Mesenchymal stem cell (in vitro differentiated cells and primary cell): ENCODE measurements at regions not wholly inside any gene's neighbourhood (a gene's known extent, or its start where the extent isn't known, plus 50 kb on each side); places are given as distances from the start of the nearest gene placed in this dataset.
"Not testable (repeated sequence)": the region's sequence is repeated elsewhere in the genome, so short reads cannot be mapped to it uniquely, and the experiment has no call there.

Experiments used
- DNase-seq: peaks from one replicate; pipeline ENCODE4 v3.0.0-alpha.2; 2013
- H2AFZ ChIP-seq: one replicate; pipeline ENCODE4 v1.6.1; 2013; ENCODE audit warnings: low read depth, mild to moderate bottlenecking, control low read depth, inconsistent platforms, low read length, moderate library complexity
- H2AK5ac ChIP-seq: 2 replicates; pipeline ENCODE4 v1.6.1; 2013; ENCODE audit warnings: low read length, moderate library complexity, mild to moderate bottlenecking, inconsistent platforms; ENCODE audit not compliant: severe bottlenecking
- H2BK120ac ChIP-seq: one replicate; pipeline ENCODE4 v1.6.1; 2013; ENCODE audit warnings: low read depth, mild to moderate bottlenecking, inconsistent platforms, low read length, moderate library complexity
- H2BK12ac ChIP-seq, 2 experiments: one replicate each; pipeline ENCODE4 v1.6.1; 2013; ENCODE audit warnings: inconsistent platforms in 2 of 2, low read length in 2 of 2, mild to moderate bottlenecking in 2 of 2, moderate library complexity in 2 of 2, control low read depth in 1 of 2
- H2BK15ac ChIP-seq: one replicate; pipeline ENCODE4 v1.6.1; 2013; ENCODE audit warnings: mild to moderate bottlenecking, low read depth, inconsistent platforms; ENCODE audit not compliant: poor library complexity, severe bottlenecking
- H2BK5ac ChIP-seq: 2 replicates; pipeline ENCODE4 v1.6.1; 2013; ENCODE audit warnings: low read depth, mild to moderate bottlenecking, low read length, control low read depth, inconsistent platforms; ENCODE audit not compliant: poor library complexity, severe bottlenecking
- H3K14ac ChIP-seq, 2 experiments: one replicate each; pipeline ENCODE4 v1.6.1; 2013; ENCODE audit warnings: inconsistent platforms in 2 of 2, low read length in 2 of 2, control low read depth in 1 of 2, mild to moderate bottlenecking in 1 of 2, moderate library complexity in 1 of 2
- H3K18ac ChIP-seq, 2 experiments: one replicate each; pipeline ENCODE4 v1.6.1; 2013; ENCODE audit warnings: inconsistent platforms in 2 of 2, low read length in 2 of 2, control low read depth in 1 of 2, low read depth in 1 of 2, mild to moderate bottlenecking in 1 of 2
- H3K23ac ChIP-seq, 2 experiments: one replicate each; pipeline ENCODE4 v1.6.1; 2013; ENCODE audit warnings: inconsistent platforms in 2 of 2, low read length in 2 of 2, mild to moderate bottlenecking in 2 of 2, moderate library complexity in 2 of 2, control low read depth in 1 of 2
- H3K27ac ChIP-seq: 2 replicates; pipeline ENCODE4 v1.5.1; 2013; ENCODE audit warnings: mild to moderate bottlenecking, moderate library complexity, low read length, control low read depth, inconsistent platforms; ENCODE audit not compliant: poor library complexity, severe bottlenecking
- H3K27me3 ChIP-seq, 2 experiments: 2 replicates each; pipeline versions ENCODE4 v1.6.1 to v1.7.0; 2013; ENCODE audit warnings: low read length in 2 of 2, mild to moderate bottlenecking in 2 of 2, moderate library complexity in 2 of 2, control low read depth in 1 of 2, inconsistent platforms in 1 of 2; ENCODE audit not compliant: control insufficient read depth in 1 of 2, insufficient read depth in 1 of 2
- H3K36me3 ChIP-seq, 2 experiments: 2 replicates each; pipeline versions ENCODE4 v1.6.1 to v1.7.0; 2013; ENCODE audit warnings: low read length in 2 of 2, control low read depth in 1 of 2, inconsistent platforms in 1 of 2, low read depth in 1 of 2, mild to moderate bottlenecking in 1 of 2; ENCODE audit not compliant: insufficient read depth in 2 of 2, control insufficient read depth in 1 of 2
- H3K4ac ChIP-seq, 2 experiments: one replicate each; pipeline ENCODE4 v1.6.1; 2013; ENCODE audit warnings: inconsistent platforms in 2 of 2, low read length in 2 of 2, mild to moderate bottlenecking in 2 of 2, moderate library complexity in 2 of 2, control low read depth in 1 of 2, low read depth in 1 of 2
- H3K4me1 ChIP-seq: 2 replicates; pipeline ENCODE4 v1.6.1; 2013; ENCODE audit warnings: low read depth, low read length, control low read depth; ENCODE audit not compliant: control insufficient read depth, insufficient read depth
- H3K4me2 ChIP-seq: 2 replicates; pipeline ENCODE4 v1.6.1; 2013; ENCODE audit warnings: low read length, mild to moderate bottlenecking, inconsistent platforms; ENCODE audit not compliant: poor library complexity, severe bottlenecking
- H3K4me3 ChIP-seq, 2 experiments: 2 replicates each; pipeline versions ENCODE4 v1.5.1 to v1.7.0; 2013; ENCODE audit warnings: low read length in 2 of 2, mild to moderate bottlenecking in 2 of 2, control low read depth in 1 of 2, low read depth in 1 of 2; ENCODE audit not compliant: insufficient read depth in 1 of 2
- H3K79me1 ChIP-seq: replicated peaks from 2 replicates; pipeline ENCODE4 v1.6.1; 2013; ENCODE audit warnings: mild to moderate bottlenecking, control low read depth, low read length, inconsistent platforms; ENCODE audit not compliant: poor library complexity, severe bottlenecking
- H3K9ac ChIP-seq: 2 replicates; pipeline ENCODE4 v1.7.0; 2013; ENCODE audit warnings: mild to moderate bottlenecking, low read length, moderate library complexity
- H3K9me3 ChIP-seq: 2 replicates; pipeline ENCODE4 v1.7.0; 2013; ENCODE audit warnings: mild to moderate bottlenecking, low read length; ENCODE audit not compliant: control insufficient read depth
- H4K8ac ChIP-seq: one replicate; pipeline ENCODE4 v1.6.1; 2013; ENCODE audit warnings: inconsistent platforms, mild to moderate bottlenecking, low read length, moderate library complexity
- H4K91ac ChIP-seq: one replicate; pipeline ENCODE4 v1.6.1; 2013; ENCODE audit warnings: mild to moderate bottlenecking, low read length, inconsistent platforms
- WGBS: methylation state at CpG from one replicate; pipeline ENCODE4 v1.1.7; 2013; ENCODE audit warnings: mixed read lengths; 5-methylcytosine and 5-hydroxymethylcytosine counted together

GRCh38 chr19:28057026-28057425 is 1155.9 kb downstream of the UQCRFS1 start:
- not testable (repeated sequence) for H3K4me3 ChIP-seq, H4K91ac ChIP-seq, H3K79me1 ChIP-seq, H3K23ac ChIP-seq, H4K8ac ChIP-seq, H3K36me3 ChIP-seq, H2AK5ac ChIP-seq, H3K4me1 ChIP-seq, H3K9ac ChIP-seq, H3K18ac ChIP-seq, H3K14ac ChIP-seq, H2BK15ac ChIP-seq, H2AFZ ChIP-seq, H3K4ac ChIP-seq, H3K4me2 ChIP-seq, DNase-seq, H2BK5ac ChIP-seq, H3K27me3 ChIP-seq, H2BK120ac ChIP-seq, H3K9me3 ChIP-seq, H3K27ac ChIP-seq, H2BK12ac ChIP-seq

- Histone ChIP-seq H4K8ac (no peak overlapping the region), H2BK12ac (no peak overlapping the region), H3K36me3 (no peaks in the 10 kb centered on the region), H3K14ac (no peak overlapping the region), H2AK5ac (no peak overlapping the region), H3K4ac (no peak overlapping the region), H3K9me3 (peaks cover 3% of the 10 kb centered on the region), H3K27ac (no peak overlapping the region), H3K27me3 (no peaks in the 10 kb centered on the region), H2BK120ac (no peak overlapping the region), H2BK5ac (no peak overlapping the region), H3K23ac (no peak overlapping the region), H3K9ac (no peak overlapping the region), H2AFZ (no peak overlapping the region), H4K91ac (no peak overlapping the region), H3K4me1 (no peaks in the 10 kb centered on the region), H3K4me2 (no peak overlapping the region), H2BK15ac (no peak overlapping the region), H3K18ac (no peak overlapping the region), H3K79me1 (no peaks in the 10 kb centered on the region), H3K4me3 (no peak overlapping the region)
- no peak for DNase-seq
- 82% methylated on average over 6 of the region's 6 CpGs for WGBS
Measured at GRCh38 chr19:28051047-28051446, 1161.9 kb downstream of the UQCRFS1 start.

GRCh38 chr19:28049875-28050274 is 1163.1 kb downstream of the UQCRFS1 start:
- no peak overlapping the region for H2BK15ac ChIP-seq
- H3K27me3 ChIP-seq = no peaks in the 10 kb centered on the region
- H3K23ac ChIP-seq = no peak overlapping the region
- DNase-seq = no peak
- H3K9ac ChIP-seq = no peak overlapping the region
- no peaks in the 10 kb centered on the region for H3K79me1 ChIP-seq
- no peak overlapping the region for H3K4me3 ChIP-seq
- H4K8ac ChIP-seq = no peak overlapping the region
- no peaks in the 10 kb centered on the region for H3K36me3 ChIP-seq
- H2BK12ac ChIP-seq = no peak overlapping the region
- H3K27ac ChIP-seq = no peak overlapping the region
- no peak overlapping the region for H3K4ac ChIP-seq
- H4K91ac ChIP-seq = no peak overlapping the region
- WGBS = 83% methylated on average over 2 of the region's 2 CpGs
- H2BK5ac ChIP-seq = no peak overlapping the region
- no peak overlapping the region for H3K18ac ChIP-seq
- no peak overlapping the region for H3K14ac ChIP-seq
- no peaks in the 10 kb centered on the region for H3K4me1 ChIP-seq
- H2AFZ ChIP-seq = no peak overlapping the region
- no peak overlapping the region for H2BK120ac ChIP-seq
- no peak overlapping the region for H2AK5ac ChIP-seq
- H3K4me2 ChIP-seq = no peak overlapping the region
- peaks cover 3% of the 10 kb centered on the region for H3K9me3 ChIP-seq

GRCh38 chr19:28046932-28047331 is 1166.0 kb downstream of the UQCRFS1 start:
- no peak overlapping the region for H4K8ac ChIP-seq
- no peak overlapping the region for H2AK5ac ChIP-seq
- 89% methylated on average over 1 of the region's 1 CpG for WGBS

More at GRCh38 chr19:28046932-28047331, 1166.0 kb downstream of the UQCRFS1 start:
- no peak for DNase-seq
- Histone ChIP-seq H2BK12ac (no peak overlapping the region), H3K27ac (no peak overlapping the region), H3K36me3 (no peaks in the 10 kb centered on the region), H3K14ac (no peak overlapping the region), H3K4me1 (no peaks in the 10 kb centered on the region), H3K23ac (no peak overlapping the region), H2AFZ (no peak overlapping the region), H3K4me3 (no peak overlapping the region), H4K91ac (no peak overlapping the region), H2BK120ac (no peak overlapping the region), H2BK15ac (no peak overlapping the region), H3K27me3 (no peaks in the 10 kb centered on the region), H3K9me3 (peaks cover 4% of the 10 kb centered on the region), H3K18ac (no peak overlapping the region), H3K4me2 (no peak overlapping the region), H3K79me1 (no peaks in the 10 kb centered on the region), H3K4ac (no peak overlapping the region), H2BK5ac (no peak overlapping the region), H3K9ac (no peak overlapping the region)
